ENCODE measurements at regions not wholly inside any gene's neighbourhood (a gene's known extent, or its start where the extent isn't known, plus 50 kb on each side); places are given as distances from the start of the nearest gene placed in this dataset.

DNA sequence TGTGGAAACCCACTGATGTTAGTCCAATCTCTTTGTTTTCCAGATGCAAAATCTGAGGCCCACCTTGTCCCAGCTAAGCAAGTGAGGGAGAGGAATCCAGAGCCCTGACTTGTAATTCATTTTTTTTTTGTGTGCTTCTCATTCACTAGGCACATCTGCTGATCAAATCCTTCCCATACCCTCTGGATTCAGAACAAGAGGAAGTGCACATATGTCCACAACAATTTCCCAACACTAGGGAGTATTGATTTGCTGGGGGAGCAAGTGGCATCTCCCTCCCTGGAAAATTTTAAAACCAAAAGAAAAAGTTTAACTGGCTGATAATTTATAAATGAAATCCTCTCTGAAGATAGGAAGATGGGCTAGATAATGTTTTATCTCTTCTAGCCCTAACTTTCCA lies 94.6 kb upstream of the RFC3 start:
- TF ChIP-seq POLR2AphosphoS5 (IDR thresholded peaks at IDR 0.05; ENCODE audit: borderline replicate concordance, low read depth, low read length) (no peak), EZH2 (IDR thresholded peaks at IDR 0.05) (no peak), FOXP2 (optimal IDR thresholded peaks at IDR 0.05; ENCODE audit: control extremely low read depth, extremely low read length, insufficient read depth) (no peak)

Measured in SK-N-MC (cell line).